Testis (tissue), 2 donors: ENCODE measurements at regions not wholly inside any gene's neighbourhood (a gene's known extent, or its start where the extent isn't known, plus 50 kb on each side); places are given as distances from the start of the nearest gene placed in this dataset.

ENCODE experiments used
- DNase-seq: peaks from one replicate; pipeline ENCODE4 v3.0.0-alpha.2; 2019
- H3K27ac ChIP-seq, 2 donors: fragments of 200-600 bp; sonication (generic); one replicate each; pipeline ENCODE4 v1.5.1; 2019
- H3K27me3 ChIP-seq: fragments of 200-600 bp; sonication (generic); one replicate; pipeline ENCODE4 v1.5.1; 2019
- H3K36me3 ChIP-seq: fragments of 200-600 bp; sonication (generic); one replicate; pipeline ENCODE4 v1.5.1; 2017; ENCODE audit warnings: low read depth; ENCODE audit errors: missing control alignments
- H3K4me1 ChIP-seq: fragments of 200-600 bp; sonication (generic); one replicate; pipeline ENCODE4 v1.5.1; 2019
- H3K4me3 ChIP-seq, 2 donors: fragments of 200-600 bp; sonication (generic); one replicate each; pipeline ENCODE4 v1.5.1; 2017 to 2019
- H3K9me3 ChIP-seq: fragments of 200-600 bp; sonication (generic); one replicate; pipeline ENCODE4 v1.5.1; 2017
- CTCF ChIP-seq, 3 experiments: fragments of 450-650 bp in 2 of 3; fragments of 200-600 bp in 1 of 3; sonication (generic) in 1 of 3; IDR thresholded peaks; one replicate each; pipeline ENCODE4 v1.5.1; 2016 to 2019; ENCODE audit warnings: antibody characterized with exemption in 3 of 3, mild to moderate bottlenecking in 2 of 3, moderate library complexity in 1 of 3
- POLR2A ChIP-seq: fragments of 450-650 bp; IDR thresholded peaks from one replicate; pipeline ENCODE4 v1.6.1; 2017; ENCODE audit warnings: antibody characterized with exemption, mild to moderate bottlenecking, moderate library complexity
- WGBS, 2 donors: methylation state at CpG; one replicate each; pipeline ENCODE4 v1.1.5; 2018; 5-methylcytosine and 5-hydroxymethylcytosine counted together
- intact Hi-C: fragments of 100-400 bp; cut with DNase I; formaldehyde crosslinking; loops from one replicate; pipeline ENCODE4 v1.15.1; 2023; ENCODE audit warnings: low total_unique reads

DNA sequence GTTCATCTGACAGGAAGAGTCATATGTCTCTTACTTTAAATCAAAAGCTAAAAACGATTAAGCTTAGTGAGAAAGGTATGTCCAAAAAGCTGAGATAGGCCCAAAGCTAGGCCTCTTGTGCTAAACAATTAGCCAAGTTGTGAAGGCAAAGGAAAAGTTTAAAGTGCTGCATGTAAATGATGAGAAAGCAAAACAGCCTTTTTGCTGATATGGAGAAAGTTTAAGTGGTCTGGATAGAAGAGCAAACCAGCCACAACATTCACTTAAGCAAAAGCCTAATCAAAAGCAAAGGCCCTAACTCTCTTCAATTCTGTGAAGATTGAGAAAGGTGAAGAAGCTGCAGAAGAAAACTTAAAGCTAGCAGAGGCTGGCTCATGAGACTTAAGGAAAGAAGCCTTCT, 511.3 kb upstream of the FAM98A start:
- H3K4me1 ChIP-seq: no peaks in the 10 kb centered on the region
- no peak overlapping the region for H3K27ac ChIP-seq
- H3K9me3 ChIP-seq: no peaks in the 10 kb centered on the region
- no peak overlapping the region for H3K4me3 ChIP-seq
- no peaks in the 10 kb centered on the region for H3K27me3 ChIP-seq
- DNase-seq: no peak
- no peaks in the 10 kb centered on the region for H3K36me3 ChIP-seq
- intact Hi-C loops: no loop called here
- 59 to 80% methylated on average over 1 of the region's 1 CpG for WGBS, 2 donors
- TF ChIP-seq POLR2A (no peak), CTCF (IDR thresholded peaks at IDR 0.05) (no peak)

- no peaks in the 10 kb centered on the region for H3K4me1 ChIP-seq
- no peaks in the 10 kb centered on the region for H3K9me3 ChIP-seq
- intact Hi-C loops: no loop called here
- H3K27ac ChIP-seq: no peak overlapping the region
- no peaks in the 10 kb centered on the region for H3K36me3 ChIP-seq
- DNase-seq: no peak
- no peak overlapping the region for H3K4me3 ChIP-seq
- H3K27me3 ChIP-seq: no peaks in the 10 kb centered on the region
- TF ChIP-seq POLR2A: no peak
- no peak for TF ChIP-seq CTCF (IDR thresholded peaks at IDR 0.05)
- WGBS, 2 donors: 86 to 87% methylated on average over 1 of the region's 1 CpG
Observed at GRCh38 chr2:34107811-34108210, 508.7 kb upstream of the FAM98A start.

DNA sequence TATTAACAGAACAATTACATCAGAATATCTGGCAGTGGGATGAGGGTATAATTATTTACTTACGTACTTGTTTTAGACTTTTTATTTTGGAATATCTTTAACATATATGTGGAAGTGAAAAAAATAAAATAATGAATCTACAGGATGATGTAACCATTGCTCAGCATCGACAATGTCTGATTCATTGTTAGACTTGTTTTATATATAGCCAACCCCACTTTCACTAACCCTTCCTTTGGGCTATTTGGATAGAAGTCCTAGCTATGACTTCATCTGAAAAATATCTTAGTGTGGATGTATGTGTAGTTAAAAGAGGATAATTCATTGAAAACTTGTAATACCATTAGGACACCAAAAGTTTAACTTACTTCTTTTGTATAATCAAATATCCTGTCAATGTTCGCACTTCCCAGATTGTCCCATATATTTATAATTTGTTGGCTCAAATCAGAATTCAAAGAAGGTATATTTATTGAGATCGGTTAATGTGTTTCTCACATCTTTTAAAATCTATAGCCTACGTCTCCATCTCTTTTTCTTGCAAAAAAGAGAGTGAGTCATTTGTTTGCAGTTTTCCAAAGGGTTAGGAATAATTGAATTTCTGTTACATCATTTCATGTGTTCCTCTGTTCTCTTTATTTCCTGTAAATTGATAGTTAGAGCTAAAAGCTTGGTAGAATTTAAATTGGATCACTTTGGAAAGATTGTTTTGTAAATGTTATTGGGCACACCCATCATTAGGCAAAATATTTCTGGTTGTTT, 506.1 kb upstream of the FAM98A start:
- H3K27me3 ChIP-seq: no peaks in the 10 kb centered on the region
- no peak overlapping the region for H3K27ac ChIP-seq
- intact Hi-C loops: no loop called here
- H3K9me3 ChIP-seq: no peaks in the 10 kb centered on the region
- no peaks in the 10 kb centered on the region for H3K36me3 ChIP-seq
- TF ChIP-seq CTCF (IDR thresholded peaks at IDR 0.05) (no peak), POLR2A (no peak)
- H3K4me1 ChIP-seq: no peaks in the 10 kb centered on the region
- H3K4me3 ChIP-seq: no peak overlapping the region
- no peak for DNase-seq
- WGBS, 2 donors: 85% methylated on average over 5 of the region's 5 CpGs

GRCh38 chr2:34104601-34105000, 505.5 kb upstream of the FAM98A start:
- intact Hi-C loops: no loop called here
- no peak overlapping the region for H3K4me3 ChIP-seq
- no peaks in the 10 kb centered on the region for H3K27me3 ChIP-seq
- DNase-seq: no peak
- no peak overlapping the region for H3K27ac ChIP-seq
- H3K9me3 ChIP-seq: no peaks in the 10 kb centered on the region
- no peaks in the 10 kb centered on the region for H3K4me1 ChIP-seq
- WGBS, 2 donors: 52 to 59% methylated on average over 1 of the region's 1 CpG
- no peaks in the 10 kb centered on the region for H3K36me3 ChIP-seq
- TF ChIP-seq POLR2A: no peak
- no peak for TF ChIP-seq CTCF (IDR thresholded peaks at IDR 0.05)

- no peak for TF ChIP-seq CTCF (IDR thresholded peaks at IDR 0.05)
- no peak for TF ChIP-seq POLR2A
- H3K4me1 ChIP-seq: no peaks in the 10 kb centered on the region
- intact Hi-C loops: no loop called here
- H3K27me3 ChIP-seq: no peaks in the 10 kb centered on the region
- H3K36me3 ChIP-seq: no peaks in the 10 kb centered on the region
- DNase-seq: no peak
- H3K4me3 ChIP-seq: no peak overlapping the region
- H3K9me3 ChIP-seq: no peaks in the 10 kb centered on the region
- H3K27ac ChIP-seq: no peak overlapping the region
- 75 to 76% methylated on average over 2 of the region's 2 CpGs for WGBS, 2 donors
Observed at GRCh38 chr2:34103437-34103836, 504.3 kb upstream of the FAM98A start.
